Left renal cortex interstitium (tissue), 4 donors: ENCODE measurements at regions not wholly inside any gene's neighbourhood (a gene's known extent, or its start where the extent isn't known, plus 50 kb on each side); places are given as distances from the start of the nearest gene placed in this dataset.

Experiments
- DNase-seq, 4 donors: peaks; one replicate each; pipeline ENCODE4 v3.0.0-alpha.2; 2013; ENCODE audit warnings: low read depth in 4 of 4, low spot score in 2 of 4, missing footprints in 1 of 4

GRCh38 chr12:87283886-87284285 is 745.3 kb downstream of the C12orf50 start:
- no peak for DNase-seq

GRCh38 chr12:87283111-87283510 is 746.1 kb downstream of the C12orf50 start:
- no peak for DNase-seq

- no peak for DNase-seq
Measured at GRCh38 chr12:87280893-87281292, 748.3 kb downstream of the C12orf50 start.

GRCh38 chr12:87280356-87280755 is 748.8 kb downstream of the C12orf50 start:
- no peak for DNase-seq

- DNase-seq, result no peak
Measured at GRCh38 chr12:87274594-87275245, 754.5 kb downstream of the C12orf50 start.

GRCh38 chr12:87272851-87273250 is 756.4 kb downstream of the C12orf50 start:
- DNase-seq, result no peak

GRCh38 chr12:87270919-87271318 is 758.3 kb downstream of the C12orf50 start:
- DNase-seq, result peak in 1 of 4 donors; percentile 7

GRCh38 chr12:87266305-87266704 is 762.9 kb downstream of the C12orf50 start:
- no peak for DNase-seq

- DNase-seq, result no peak
Measured at GRCh38 chr12:87259391-87259790, 769.8 kb downstream of the C12orf50 start.

GRCh38 chr12:87254381-87255030 is 774.7 kb downstream of the C12orf50 start:
- DNase-seq, result no peak

GRCh38 chr12:87253157-87253556 is 776.0 kb downstream of the C12orf50 start:
- DNase-seq, result no peak

GRCh38 chr12:87246726-87247125 is 782.5 kb downstream of the C12orf50 start:
- no peak for DNase-seq

GRCh38 chr12:87238466-87238865 is 790.7 kb downstream of the C12orf50 start:
- no peak for DNase-seq

GRCh38 chr12:87234898-87235297 is 794.3 kb downstream of the C12orf50 start:
- no peak for DNase-seq

GRCh38 chr12:87233671-87234070 is 795.5 kb downstream of the C12orf50 start:
- DNase-seq, result no peak

GRCh38 chr12:87231818-87232217 is 797.4 kb downstream of the C12orf50 start:
- DNase-seq, result no peak

GRCh38 chr12:87230441-87230840 is 798.8 kb downstream of the C12orf50 start:
- no peak for DNase-seq

GRCh38 chr12:87227162-87227561 is 802.0 kb downstream of the C12orf50 start:
- DNase-seq, result no peak

- no peak for DNase-seq
Measured at GRCh38 chr12:87217491-87217890, 811.7 kb downstream of the C12orf50 start.

GRCh38 chr12:87216436-87216835 is 812.8 kb downstream of the C12orf50 start:
- no peak for DNase-seq

GRCh38 chr12:87202189-87202588 is 827.0 kb downstream of the C12orf50 start:
- no peak for DNase-seq

- no peak for DNase-seq
Measured at GRCh38 chr12:87201598-87201997, 827.6 kb downstream of the C12orf50 start.
